OCI-LY1 (cell line): ENCODE measurements at regions not wholly inside any gene's neighbourhood (a gene's known extent, or its start where the extent isn't known, plus 50 kb on each side); places are given as distances from the start of the nearest gene placed in this dataset.

ENCODE experiments used
- EZH2 ChIP-seq: fragments of 200-600 bp; sonication (generic), shearing (Covaris generic); IDR thresholded peaks from 2 replicates; pipeline ENCODE4 v1.8.0; 2017; ENCODE audit warnings: borderline replicate concordance, mixed run types, mild to moderate bottlenecking, antibody characterized with exemption, low read length, moderate library complexity, mixed read lengths
- TF ChIP-seq, protein P1 (sequence below): fragments of 200-600 bp; sonication (generic), shearing (Covaris generic); IDR thresholded peaks from 2 replicates; pipeline ENCODE4 v1.5.1; 2017; ENCODE audit warnings: mild to moderate bottlenecking, antibody characterized with exemption, low read length, moderate library complexity, mixed read lengths

DNA sequence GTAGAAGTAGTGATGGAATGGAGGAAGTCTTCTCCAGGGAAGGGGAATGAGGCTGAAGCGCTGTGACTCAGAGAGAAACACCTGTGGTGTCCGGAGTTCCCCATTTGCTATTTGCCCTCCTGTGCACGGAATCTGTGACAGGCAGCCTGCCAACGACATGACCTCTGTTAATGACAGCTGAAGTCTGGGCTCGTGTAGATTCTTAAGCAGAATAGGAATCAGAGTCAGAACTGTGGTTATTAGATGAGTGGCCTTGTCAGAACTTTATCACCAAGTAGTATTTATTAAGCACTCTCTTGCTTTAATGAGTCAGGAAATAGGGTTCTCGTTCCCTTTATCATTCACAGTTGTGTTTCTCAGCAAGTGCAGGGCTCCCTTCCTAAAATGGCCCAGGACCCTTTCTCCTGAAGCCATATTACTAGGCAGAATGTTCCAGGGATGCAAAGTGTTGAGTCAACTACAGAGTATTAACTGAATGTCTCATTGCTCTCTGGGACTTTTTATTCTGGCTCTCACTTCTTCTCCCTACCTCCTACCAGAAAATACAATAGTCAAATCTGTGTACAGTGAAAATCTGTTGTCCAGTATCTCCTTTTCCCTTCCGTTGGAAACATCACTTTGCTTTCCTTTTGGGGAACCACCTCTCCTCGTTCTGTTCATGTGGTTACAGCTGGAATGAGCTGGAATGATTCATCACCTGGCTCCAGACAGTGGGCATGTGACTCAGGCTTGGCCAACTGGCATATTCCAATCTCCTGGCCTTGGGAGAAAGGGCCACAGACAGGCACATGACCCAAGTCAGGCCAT lies 77.8 kb upstream of the MAX start:
- TF ChIP-seq EZH2: no peak
- TF ChIP-seq, protein P1, sequence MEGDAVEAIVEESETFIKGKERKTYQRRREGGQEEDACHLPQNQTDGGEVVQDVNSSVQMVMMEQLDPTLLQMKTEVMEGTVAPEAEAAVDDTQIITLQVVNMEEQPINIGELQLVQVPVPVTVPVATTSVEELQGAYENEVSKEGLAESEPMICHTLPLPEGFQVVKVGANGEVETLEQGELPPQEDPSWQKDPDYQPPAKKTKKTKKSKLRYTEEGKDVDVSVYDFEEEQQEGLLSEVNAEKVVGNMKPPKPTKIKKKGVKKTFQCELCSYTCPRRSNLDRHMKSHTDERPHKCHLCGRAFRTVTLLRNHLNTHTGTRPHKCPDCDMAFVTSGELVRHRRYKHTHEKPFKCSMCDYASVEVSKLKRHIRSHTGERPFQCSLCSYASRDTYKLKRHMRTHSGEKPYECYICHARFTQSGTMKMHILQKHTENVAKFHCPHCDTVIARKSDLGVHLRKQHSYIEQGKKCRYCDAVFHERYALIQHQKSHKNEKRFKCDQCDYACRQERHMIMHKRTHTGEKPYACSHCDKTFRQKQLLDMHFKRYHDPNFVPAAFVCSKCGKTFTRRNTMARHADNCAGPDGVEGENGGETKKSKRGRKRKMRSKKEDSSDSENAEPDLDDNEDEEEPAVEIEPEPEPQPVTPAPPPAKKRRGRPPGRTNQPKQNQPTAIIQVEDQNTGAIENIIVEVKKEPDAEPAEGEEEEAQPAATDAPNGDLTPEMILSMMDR: no peak
